ENCODE measurements at regions not wholly inside any gene's neighbourhood (a gene's known extent, or its start where the extent isn't known, plus 50 kb on each side); places are given as distances from the start of the nearest gene placed in this dataset.

GRCh38 chr6:45816674-45817297 lies 198.9 kb downstream of the CLIC5 start:
- TF ChIP-seq CTCF (IDR thresholded peaks at IDR 0.05; ENCODE audit: poor library complexity, severe bottlenecking): no peak
- no peak for TF ChIP-seq MXI1 (conservative IDR thresholded peaks at IDR 0.05; ENCODE audit: poor library complexity, severe bottlenecking)
- no peak for TF ChIP-seq REST (IDR thresholded peaks at IDR 0.05; ENCODE audit: borderline replicate concordance)
- TF ChIP-seq POLR2AphosphoS5 (IDR thresholded peaks at IDR 0.05): no peak
- no peak for TF ChIP-seq EZH2 (IDR thresholded peaks at IDR 0.05; ENCODE audit: borderline replicate concordance, insufficient read depth, low read length, poor library complexity, severe bottlenecking)
- no peak for TF ChIP-seq TAF1 (IDR thresholded peaks at IDR 0.05; ENCODE audit: low read depth)
